HG03442 (cell line): ENCODE measurements at regions not wholly inside any gene's neighbourhood (a gene's known extent, or its start where the extent isn't known, plus 50 kb on each side); places are given as distances from the start of the nearest gene placed in this dataset.
A peak's percentile ranks its signal among the peaks of the same experiment; 100 is the strongest.

ENCODE experiments used
- ATAC-seq: cut with Tn5 transposase; IDR thresholded peaks from one replicate; pipeline ENCODE4 v1.9.1; 2021; ENCODE audit warnings: mild to moderate bottlenecking, moderate library complexity; ENCODE audit not compliant: unreplicated experiment

DNA sequence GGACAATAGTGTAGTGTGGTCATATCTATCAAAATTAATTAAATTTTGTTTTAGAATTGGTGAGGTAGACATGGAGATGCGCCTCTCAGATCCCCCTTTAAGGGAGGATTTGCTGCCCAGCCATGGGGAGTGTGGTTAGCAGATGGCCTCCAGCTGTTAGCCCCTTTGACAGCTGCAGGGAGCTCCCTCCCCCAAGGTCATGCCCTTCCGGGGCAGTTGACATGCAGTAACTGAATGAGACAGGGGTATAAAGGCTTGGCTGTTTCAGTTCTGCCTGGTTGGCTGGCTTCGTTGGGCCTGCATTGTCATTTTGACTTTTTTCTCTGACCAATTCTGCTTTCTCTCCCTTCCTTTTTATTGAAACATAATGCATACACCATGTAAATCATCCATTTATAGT, 291.5 kb upstream of the SRRM4 start:
- peak; percentile 91 for ATAC-seq

DNA sequence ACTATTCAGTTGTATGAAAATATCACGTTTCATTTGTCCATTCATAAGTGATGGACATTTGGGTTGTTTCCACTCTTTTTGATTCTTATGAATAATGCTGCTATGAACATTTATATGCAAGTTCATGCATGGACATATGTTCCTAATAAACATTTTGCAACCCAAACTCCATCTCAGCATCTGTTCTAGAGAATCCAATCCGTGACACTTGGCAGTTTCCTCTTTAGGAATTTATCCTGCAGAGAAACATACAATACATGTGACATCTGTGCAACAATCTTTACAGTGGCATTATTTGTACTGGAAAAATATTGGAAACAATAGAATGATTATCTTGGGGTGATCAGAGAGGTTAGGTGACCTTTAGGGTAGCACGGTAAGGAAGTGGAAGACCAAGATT, 290.8 kb upstream of the SRRM4 start:
- no peak for ATAC-seq

DNA sequence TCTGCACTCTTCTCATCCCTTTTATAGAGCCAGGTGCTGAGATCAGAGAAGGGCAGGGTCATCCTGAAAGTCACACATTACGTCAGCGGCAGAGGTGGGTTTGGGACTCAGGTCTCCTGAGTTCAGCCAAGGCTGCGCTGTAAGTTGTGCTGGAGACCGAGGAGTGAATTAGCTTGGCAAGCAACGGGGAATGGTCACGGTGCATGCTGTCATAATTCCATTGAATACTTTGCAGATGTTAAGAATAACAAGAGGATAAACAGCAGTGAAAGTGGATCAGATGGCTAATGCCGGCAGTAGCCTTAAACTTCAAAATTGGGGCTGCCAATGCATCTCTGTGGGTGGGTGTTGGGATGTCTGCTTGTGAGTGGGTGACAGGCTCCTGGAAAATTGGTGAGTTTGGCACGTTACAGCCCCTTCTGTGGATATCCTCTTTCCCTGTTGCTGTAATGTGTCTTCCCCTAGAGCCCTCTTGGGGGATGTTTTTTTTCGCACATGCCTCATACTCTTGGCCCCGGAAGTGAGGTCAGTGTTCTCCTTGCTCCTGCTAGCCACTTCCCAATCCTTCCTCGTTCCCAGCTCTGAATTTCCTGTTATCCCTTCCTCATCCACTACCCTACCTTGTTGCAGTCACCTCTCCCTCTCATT, 287.1 kb upstream of the SRRM4 start:
- no peak for ATAC-seq

DNA sequence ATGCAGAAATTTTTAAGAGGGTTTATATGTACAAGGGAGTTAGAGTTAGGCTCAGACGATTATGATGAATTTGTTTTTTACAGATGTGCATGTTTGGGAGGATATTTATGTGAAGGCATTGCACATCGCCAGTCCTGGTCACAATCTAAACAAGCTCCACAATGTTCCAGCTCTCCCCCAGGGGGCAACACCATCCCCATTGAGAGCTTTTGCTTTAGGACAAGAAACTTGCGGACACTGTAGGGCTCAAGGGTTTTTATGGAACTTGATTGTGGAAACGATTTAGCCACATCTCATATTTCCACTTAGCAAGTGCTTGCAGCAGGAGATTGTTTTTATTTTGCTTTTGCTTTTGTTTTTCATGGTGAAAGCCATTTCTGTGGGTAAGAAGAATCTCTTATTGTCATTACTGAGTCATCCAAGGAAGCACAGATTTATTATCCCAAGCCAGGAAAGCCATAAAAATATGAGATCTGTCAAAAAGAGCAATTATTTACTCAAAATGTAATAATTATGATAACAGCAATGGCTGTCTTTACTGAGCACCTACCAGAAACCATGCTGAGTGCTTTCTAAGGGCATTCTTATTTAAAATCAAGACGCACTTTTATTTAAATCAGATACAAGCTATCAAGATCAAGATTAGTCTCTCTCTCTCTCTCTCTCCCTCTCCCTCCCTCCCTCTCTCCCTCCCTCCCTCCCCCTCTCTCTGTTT, 276.7 kb upstream of the SRRM4 start:
- ATAC-seq, result no peak

DNA sequence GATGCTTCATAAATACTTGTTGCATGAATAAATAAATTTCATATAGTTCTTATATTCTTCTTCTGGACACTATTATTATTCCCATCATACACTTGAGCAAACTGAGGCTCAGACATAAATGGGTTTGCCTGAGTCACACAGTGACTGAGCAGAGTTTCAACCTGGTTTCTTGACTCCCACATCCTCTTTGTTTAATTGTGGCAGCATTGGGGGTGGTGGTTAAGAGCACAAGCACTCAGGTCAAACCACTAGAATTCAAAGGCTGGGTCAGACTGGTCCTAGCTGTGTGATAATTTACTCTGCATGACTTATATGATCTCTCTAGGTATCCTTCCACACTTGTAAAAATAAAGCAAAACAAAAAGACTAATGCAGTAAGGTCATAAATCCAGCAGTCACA, 274.9 kb upstream of the SRRM4 start:
- ATAC-seq, result peak; percentile 63

DNA sequence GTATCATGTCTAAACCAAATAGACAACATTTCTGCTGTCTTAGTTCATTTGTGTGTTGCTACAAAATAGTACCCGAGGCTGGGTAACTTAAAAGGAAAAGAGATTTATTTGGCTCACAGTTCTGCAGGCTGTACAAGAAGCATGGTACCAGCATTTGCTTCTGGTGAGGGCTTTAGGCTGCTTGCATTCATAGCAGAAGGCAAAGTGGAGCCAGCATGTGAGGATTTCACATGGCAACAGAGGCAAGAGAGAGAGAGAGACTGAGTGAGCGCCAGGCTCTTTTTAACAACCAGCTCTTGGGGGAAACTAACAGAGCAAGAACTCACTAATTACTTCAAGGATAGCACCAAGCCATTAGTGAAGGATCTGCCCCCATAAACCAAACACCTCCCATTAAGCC, 271.4 kb upstream of the SRRM4 start:
- ATAC-seq, result no peak

DNA sequence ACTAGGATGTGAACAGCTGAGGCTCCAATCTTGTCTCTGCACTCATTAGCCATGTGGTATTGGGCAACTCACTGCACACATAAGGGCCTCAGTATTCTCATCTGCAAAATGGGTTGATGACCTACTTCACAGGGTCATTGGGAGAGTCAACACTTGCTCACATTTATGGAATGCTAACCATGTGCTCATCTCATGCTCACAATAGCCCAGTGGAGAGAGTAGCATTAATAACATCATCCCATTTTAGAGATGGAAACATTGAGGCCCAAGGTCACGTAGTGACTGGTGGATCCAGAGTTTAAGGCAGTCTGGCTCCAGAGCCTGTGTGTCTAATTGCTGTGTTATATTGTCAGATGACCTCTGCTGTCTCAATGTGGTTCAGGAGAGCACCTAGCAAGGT, 270.2 kb upstream of the SRRM4 start:
- no peak for ATAC-seq

DNA sequence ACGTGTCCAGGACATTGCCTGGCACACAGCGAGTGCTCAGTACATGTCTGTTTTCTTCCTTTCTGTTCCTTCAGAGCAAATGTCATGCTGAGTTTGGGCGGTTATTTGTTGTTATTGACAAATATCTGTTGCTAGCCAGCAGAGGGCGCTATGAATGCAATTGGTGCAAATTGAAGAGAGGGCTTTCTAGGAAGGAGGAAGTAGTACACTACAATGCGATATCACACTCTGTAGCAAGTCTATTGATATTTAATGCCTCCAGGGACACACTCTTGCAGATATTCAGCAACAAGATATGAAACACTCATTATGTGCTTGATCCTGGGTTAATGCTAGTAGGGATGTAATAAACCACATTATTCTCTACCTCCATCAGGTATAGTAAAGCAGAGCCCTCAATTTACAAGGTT, 267.3 kb upstream of the SRRM4 start:
- ATAC-seq, result peak; percentile 64

DNA sequence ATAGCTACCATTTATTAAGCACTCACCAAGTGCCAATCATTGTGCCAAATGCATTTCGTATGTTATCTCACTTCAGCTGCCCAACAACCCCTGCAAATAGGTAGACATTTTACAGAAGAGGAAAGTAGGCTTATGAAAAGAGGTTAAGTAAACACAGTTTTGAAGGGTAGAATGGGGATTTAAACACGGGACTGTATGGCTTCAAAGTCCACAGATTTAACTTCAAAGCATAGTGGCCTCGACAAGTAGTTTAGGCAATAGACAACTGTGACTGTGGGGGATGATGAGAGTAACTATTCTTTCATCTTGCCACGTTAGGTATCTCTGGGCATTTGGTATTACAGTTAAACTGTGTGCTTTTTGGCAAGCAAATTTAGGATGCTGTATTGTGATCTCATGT, 266.8 kb upstream of the SRRM4 start:
- no peak for ATAC-seq

DNA sequence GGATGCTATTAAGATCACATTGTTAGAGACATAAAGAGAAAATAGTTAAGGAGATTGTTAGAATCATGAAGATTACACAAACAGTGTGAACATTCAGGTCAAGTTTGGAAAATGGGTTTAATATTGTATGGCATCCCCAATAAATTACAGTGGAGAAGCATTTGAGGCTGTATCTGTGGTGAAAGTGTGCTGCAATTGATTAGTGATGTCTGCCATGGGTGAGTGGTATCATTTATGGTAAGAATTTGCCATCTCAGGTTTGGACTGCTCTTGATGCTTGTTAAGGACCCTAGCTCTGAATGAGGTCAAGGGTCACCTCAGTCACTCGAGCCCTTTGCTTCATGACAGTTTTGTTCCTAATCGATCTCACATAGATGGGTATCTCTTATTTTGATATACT, 265.7 kb upstream of the SRRM4 start:
- no peak for ATAC-seq

DNA sequence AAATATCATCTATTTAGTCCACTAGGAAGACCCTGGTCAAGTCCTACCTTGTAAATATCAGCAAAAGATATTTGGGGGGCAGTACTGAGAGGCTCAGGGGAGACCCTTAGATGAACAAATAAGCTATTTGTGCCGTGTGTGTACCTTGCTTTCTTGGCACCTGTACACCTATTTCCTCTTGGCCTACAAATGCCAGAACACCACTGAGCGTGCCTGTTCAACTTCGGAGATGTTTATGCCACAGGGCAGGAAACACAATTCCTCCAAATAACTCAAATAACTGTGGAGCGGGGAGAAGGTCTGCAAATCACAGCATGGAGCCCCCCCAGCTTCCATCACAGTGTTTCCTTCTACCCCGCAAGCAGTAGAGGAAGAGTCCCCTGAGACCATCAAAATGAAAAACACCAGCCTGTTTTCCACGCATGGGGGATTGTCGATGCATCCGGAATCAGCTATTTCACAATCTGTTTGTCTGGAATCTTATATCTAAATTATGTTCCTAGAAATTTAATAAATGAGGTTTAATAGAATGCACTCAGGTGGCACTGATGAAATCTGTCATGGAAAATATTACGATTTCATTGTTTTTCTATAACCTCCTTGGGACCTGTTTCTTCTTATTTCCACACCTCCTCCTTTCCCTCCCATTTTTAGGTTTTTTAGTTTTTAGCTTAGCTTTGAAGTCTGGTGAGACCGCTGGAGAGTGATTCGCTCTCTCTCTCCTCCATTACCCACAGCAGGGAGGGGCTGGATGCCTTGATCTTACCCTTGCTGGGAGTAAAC, 254.0 kb upstream of the SRRM4 start:
- ATAC-seq, result no peak

DNA sequence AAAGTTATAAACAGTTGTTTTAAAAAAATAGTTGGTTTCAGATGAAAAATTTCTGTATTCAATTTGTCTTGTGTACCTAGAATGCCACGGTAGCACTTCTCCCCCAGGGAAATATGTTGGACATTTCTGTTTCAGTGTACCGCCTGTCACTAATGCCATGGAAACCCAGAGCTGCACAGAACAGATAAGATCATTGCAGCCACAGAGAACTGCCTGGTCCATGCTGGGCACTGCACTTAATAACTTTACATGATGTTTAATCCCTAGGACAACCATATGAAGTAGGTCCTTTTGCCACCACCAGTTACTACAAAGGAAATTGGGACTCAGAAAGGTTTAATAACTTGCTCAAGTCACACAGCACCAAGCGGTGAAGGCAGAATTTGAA, 253.4 kb upstream of the SRRM4 start:
- ATAC-seq, result no peak

DNA sequence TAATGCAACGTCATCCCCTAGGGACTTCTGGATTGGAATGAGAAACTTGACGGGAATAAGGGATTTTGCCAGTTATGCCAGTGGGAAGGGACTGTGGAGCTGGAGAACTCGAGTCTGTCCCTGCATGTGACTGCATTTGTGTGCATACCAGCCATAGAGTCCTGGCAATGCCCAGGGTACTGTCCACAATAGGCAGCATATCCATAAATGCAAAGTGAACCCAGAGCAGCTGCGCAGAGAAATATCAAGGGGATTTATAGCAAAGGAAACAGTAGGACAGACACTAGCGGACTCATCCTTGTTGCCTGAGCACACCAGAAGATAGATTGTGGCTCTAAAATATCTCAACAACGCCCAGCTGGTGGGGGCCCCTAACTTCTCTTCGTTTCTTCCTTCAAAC, 247.1 kb upstream of the SRRM4 start:
- no peak for ATAC-seq

DNA sequence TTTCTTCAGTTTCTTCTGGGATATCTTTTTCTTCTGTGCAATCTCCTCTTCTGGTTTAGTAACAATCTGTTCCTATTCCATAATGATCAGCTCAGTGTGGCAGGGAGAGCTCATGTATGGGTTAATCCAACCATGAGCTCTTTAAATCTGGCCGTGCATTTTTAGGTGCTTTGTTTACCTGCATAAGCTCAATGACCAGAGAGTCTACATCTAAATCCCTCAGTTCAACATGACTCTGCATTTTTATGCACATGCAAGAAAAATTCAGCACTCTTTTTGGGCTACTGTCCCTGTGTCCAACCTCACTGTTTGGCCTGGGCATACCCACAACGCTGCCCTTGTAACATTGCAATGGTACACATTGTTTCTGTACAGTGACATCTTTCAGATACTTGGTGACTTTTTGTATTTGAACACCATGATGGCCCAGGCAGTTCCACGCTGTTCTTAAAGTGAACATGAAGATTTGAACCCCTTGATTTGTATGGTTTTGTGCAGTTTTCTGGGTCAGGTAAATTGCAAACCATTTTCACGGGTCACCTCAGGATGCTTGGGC, 243.3 kb upstream of the SRRM4 start:
- no peak for ATAC-seq

DNA sequence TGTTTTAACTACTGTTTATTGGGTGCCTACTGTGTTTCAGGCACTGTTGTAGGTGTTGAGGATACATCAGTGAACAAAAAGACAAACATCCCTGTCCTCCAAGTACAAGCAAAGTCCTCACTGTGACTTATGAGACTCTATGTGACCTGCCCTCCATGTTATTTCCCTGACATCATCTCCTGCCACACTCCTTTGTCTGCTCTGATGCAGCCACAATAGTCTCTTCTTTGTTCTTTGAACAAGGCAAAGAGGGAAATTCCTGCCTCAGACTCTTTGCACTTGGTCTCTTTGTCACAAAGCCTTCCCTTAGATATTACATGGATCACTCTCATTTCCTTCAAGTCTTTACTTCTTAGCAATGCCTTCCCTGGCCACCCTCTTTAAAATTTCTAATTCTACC, 240.1 kb upstream of the SRRM4 start:
- ATAC-seq, result no peak

DNA sequence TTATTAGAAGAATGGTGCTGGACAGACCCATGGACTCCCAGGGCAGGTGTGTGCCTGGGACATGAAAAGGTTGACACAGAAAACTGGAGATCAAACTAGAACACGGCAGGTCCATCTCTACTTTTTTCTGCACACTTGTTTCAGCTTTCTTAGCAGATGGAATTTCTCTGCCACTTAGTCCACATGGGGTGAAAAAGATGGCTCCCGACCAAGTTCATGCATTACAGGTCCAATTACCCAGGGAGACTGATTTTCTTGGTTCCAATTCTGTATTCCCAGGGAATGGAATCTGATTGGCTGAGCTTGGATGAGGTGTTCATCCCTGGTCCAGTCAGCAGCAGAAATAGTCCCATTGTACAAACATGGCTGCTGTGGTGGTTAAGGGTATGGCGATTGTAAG, 238.9 kb upstream of the SRRM4 start:
- ATAC-seq, result no peak

DNA sequence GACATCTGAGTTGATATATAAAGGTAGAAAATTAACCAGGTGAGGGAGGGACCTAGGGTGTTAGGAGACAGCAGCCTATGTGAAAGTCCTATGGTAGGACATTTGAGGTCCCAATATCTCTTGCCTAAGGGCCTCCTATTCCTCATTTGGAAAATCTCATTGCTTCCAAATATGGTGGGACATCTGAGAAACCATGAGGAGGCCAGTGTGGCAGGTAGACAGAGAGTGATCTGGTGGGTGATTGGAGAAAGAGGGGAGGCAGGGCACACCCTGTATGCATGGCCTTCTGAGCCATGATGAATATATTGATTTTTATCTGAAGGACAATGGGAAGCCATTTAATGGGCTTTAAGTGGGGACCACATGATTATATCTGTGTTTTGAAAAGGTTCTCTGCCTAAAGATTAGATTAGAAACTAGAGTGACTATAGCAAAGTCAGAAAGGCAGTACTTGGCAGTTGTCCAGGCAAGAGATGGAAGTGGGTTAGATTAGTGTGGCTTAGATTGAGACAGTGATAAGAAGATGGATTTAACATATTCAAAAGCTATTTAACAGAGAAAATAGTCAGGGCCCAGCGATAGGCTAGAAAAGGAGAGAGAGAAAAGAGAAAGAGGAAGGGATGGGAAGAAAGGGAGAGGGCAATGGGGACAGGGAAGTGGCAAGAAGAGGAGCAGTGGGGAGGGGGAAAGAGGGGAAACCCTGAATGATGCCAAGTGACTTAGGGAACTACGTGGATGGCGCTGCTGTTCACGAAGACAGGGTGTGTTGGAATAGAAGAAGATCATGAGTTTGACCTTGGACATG, 237.2 kb upstream of the SRRM4 start:
- ATAC-seq, result no peak

DNA sequence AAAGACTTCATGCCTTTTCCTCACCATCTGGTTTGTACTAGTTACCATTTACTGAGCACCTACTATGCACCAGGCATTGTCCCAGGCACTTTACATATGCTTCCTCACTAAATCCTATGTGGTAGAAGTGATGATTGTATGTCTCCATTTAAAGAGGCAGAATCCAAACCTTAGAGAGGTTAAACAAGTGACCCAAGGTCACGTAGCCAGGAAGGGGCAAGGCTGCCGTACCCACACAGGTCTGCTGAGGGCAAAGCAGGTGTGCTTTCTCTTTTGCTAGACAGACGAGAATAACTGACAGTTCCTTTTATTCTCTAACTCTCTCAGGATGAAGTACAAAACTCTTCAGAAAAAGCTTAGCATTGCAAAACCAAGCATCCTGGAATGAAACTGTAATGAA, 235.2 kb upstream of the SRRM4 start:
- ATAC-seq, result no peak

DNA sequence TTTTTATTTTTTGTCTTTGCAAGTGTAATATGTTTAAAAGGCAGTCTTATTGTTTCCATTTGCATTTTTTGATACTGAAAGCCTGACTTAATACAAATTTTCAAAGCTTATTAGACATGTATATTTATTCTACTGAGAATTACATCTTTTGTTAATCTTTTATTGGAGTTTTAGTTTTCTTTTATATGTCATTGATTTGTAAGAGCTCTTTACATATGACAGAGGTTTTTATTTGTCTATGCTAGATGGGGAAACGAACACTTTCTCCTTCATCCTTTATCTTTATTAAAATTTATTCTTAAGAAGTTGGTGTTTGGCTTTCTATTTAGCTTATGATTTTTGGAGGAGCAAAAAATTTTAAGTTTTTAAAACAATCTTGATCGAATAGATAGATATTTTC, 234.4 kb upstream of the SRRM4 start:
- no peak for ATAC-seq

DNA sequence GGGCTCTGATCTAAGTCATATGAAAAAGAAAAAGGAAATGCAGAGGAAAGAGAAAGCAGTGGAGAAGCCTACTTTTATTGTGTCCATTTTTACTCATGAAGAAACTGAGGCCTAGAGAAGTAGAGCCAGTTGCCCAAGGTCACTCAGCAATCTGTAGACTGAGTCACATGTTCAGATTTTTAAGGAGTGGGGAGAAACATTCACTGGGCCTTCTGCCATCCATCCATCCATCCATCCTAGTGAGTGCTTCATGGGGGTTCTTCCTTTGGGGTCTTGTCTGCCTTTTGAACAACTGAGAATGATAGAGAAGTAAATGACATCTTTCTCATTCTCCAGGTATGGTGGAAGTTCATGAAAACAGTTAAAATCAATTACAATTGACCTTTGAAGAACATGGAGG, 233.6 kb upstream of the SRRM4 start:
- ATAC-seq, result no peak
